ENCODE measurements at regions not wholly inside any gene's neighbourhood (a gene's known extent, or its start where the extent isn't known, plus 50 kb on each side); places are given as distances from the start of the nearest gene placed in this dataset.

DNA sequence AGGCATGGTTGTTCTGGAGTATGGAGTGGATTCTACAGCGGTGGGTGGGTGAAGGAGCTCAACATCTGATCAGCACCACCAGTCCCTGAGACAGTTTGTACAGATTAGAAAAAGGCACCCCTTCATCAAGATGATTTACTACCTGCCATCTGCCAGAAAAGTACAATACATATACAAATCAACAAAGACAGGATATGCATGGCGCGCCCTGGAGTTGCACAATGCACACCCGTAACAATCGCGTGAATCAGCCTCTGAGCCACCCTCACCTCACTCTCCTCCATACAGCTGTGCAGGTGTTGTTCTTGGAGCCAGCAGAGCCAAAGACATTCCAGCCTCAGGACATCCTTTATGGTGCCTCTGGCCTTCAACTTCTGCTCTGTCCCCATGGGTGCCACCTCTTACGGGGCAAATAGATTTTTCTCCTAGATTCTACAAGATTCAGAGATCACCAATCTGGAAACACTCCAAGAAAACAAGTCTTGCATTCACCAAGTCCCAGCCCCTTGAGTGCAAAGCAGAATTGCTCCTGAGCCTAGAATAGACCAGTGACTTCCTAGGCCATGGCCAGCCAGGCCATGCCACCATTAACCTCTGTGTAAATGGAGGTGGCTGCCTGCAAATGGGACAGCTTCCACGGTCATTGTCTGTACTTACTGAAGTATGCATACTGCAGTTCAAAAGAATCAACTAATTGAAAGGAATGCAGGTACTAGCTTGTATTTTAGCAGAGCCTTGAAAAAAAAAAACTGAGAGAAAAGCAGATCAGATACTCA, 490.9 kb downstream of the SOX6 start:
- TF ChIP-seq, protein P1, sequence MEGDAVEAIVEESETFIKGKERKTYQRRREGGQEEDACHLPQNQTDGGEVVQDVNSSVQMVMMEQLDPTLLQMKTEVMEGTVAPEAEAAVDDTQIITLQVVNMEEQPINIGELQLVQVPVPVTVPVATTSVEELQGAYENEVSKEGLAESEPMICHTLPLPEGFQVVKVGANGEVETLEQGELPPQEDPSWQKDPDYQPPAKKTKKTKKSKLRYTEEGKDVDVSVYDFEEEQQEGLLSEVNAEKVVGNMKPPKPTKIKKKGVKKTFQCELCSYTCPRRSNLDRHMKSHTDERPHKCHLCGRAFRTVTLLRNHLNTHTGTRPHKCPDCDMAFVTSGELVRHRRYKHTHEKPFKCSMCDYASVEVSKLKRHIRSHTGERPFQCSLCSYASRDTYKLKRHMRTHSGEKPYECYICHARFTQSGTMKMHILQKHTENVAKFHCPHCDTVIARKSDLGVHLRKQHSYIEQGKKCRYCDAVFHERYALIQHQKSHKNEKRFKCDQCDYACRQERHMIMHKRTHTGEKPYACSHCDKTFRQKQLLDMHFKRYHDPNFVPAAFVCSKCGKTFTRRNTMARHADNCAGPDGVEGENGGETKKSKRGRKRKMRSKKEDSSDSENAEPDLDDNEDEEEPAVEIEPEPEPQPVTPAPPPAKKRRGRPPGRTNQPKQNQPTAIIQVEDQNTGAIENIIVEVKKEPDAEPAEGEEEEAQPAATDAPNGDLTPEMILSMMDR (IDR thresholded peaks at IDR 0.05) = no peak
- no peak for TF ChIP-seq POLR2AphosphoS5 (IDR thresholded peaks at IDR 0.05; ENCODE audit: low read depth, low read length)
- TF ChIP-seq TCF7L2 (IDR thresholded peaks at IDR 0.05; ENCODE audit: low read depth, low read length) = no peak
- no peak for TF ChIP-seq SIN3A (IDR thresholded peaks at IDR 0.05; ENCODE audit: borderline replicate concordance, insufficient read depth, low read depth, low read length)
- TF ChIP-seq, protein P2, sequence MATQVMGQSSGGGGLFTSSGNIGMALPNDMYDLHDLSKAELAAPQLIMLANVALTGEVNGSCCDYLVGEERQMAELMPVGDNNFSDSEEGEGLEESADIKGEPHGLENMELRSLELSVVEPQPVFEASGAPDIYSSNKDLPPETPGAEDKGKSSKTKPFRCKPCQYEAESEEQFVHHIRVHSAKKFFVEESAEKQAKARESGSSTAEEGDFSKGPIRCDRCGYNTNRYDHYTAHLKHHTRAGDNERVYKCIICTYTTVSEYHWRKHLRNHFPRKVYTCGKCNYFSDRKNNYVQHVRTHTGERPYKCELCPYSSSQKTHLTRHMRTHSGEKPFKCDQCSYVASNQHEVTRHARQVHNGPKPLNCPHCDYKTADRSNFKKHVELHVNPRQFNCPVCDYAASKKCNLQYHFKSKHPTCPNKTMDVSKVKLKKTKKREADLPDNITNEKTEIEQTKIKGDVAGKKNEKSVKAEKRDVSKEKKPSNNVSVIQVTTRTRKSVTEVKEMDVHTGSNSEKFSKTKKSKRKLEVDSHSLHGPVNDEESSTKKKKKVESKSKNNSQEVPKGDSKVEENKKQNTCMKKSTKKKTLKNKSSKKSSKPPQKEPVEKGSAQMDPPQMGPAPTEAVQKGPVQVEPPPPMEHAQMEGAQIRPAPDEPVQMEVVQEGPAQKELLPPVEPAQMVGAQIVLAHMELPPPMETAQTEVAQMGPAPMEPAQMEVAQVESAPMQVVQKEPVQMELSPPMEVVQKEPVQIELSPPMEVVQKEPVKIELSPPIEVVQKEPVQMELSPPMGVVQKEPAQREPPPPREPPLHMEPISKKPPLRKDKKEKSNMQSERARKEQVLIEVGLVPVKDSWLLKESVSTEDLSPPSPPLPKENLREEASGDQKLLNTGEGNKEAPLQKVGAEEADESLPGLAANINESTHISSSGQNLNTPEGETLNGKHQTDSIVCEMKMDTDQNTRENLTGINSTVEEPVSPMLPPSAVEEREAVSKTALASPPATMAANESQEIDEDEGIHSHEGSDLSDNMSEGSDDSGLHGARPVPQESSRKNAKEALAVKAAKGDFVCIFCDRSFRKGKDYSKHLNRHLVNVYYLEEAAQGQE (IDR thresholded peaks at IDR 0.05; ENCODE audit: insufficient read depth in 1 of 2, low read depth in 2 of 2, low read length in 1 of 2) = no peak

Measured in Panc1 (cell line).